ENCODE measurements at regions not wholly inside any gene's neighbourhood (a gene's known extent, or its start where the extent isn't known, plus 50 kb on each side); places are given as distances from the start of the nearest gene placed in this dataset.

DNA sequence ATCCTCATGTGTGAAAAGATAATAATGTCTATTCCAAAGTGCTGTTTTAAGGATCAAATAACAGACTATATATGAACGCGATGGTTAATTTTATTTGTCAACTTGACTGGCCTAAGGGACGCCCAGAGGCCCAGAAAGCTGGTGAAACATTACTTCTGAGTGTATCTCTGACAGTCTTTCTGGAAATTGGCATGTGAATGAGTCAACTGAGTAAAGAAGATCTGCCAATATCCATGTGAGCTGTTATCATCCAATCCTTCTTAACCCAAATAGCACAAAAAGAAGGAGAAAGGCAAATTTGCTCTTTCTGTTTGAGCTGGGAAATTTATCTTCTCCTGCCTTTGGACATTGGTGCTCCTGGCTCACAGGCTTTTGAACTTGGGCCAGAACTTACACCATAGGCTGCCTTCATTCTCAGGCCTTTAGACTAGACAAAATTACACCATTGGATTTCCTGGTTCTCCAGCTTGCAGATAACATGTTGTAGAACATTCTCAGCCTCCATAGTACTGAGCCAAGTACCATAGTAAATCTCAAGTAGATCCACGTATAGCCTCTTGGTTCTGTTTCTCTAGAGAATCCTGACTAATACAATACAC, 114.7 kb upstream of the DOCK10 start:
- H3K4me3 ChIP-seq (ENCODE audit: low read length), result no peak overlapping the region
- no peaks in the 10 kb centered on the region for H3K27me3 Mint-ChIP-seq
- DNase-seq (no peak), ATAC-seq (ENCODE audit: poor library complexity) (no peak)
- no peaks in the 10 kb centered on the region for H3K27me3 ChIP-seq (ENCODE audit: control insufficient read depth in 1 of 2, insufficient read depth in 2 of 2, low read length in 2 of 2)
- no peak overlapping the region for H3K27ac Mint-ChIP-seq
- no peaks in the 10 kb centered on the region for H3K36me3 ChIP-seq (ENCODE audit: insufficient read depth, low read length)
- no peak overlapping the region for H3K27ac ChIP-seq (ENCODE audit: low read depth in 1 of 2, low read length in 2 of 2)
- TF ChIP-seq, protein P1, sequence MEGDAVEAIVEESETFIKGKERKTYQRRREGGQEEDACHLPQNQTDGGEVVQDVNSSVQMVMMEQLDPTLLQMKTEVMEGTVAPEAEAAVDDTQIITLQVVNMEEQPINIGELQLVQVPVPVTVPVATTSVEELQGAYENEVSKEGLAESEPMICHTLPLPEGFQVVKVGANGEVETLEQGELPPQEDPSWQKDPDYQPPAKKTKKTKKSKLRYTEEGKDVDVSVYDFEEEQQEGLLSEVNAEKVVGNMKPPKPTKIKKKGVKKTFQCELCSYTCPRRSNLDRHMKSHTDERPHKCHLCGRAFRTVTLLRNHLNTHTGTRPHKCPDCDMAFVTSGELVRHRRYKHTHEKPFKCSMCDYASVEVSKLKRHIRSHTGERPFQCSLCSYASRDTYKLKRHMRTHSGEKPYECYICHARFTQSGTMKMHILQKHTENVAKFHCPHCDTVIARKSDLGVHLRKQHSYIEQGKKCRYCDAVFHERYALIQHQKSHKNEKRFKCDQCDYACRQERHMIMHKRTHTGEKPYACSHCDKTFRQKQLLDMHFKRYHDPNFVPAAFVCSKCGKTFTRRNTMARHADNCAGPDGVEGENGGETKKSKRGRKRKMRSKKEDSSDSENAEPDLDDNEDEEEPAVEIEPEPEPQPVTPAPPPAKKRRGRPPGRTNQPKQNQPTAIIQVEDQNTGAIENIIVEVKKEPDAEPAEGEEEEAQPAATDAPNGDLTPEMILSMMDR (IDR thresholded peaks at IDR 0.05), result no peak
- no peaks in the 10 kb centered on the region for H3K4me1 Mint-ChIP-seq (ENCODE audit: low read depth)
- no peaks in the 10 kb centered on the region for H3K36me3 Mint-ChIP-seq (ENCODE audit: low read depth)
- intact Hi-C loops (cut with DNase I, micrococcal nuclease), result no loop called here
- no peaks in the 10 kb centered on the region for H3K4me1 ChIP-seq (ENCODE audit: insufficient read depth, low read length)
- CTCF ChIA-PET, result interaction anchor here (0.6 kb wide), 1 partner anchor 49 kb away, joined by 4 read pairs; no protein-coding TSS in a partner anchor
- no peaks in the 10 kb centered on the region for H3K9me3 Mint-ChIP-seq
- no peak overlapping the region for H3K4me3 Mint-ChIP-seq
- POLR2A ChIA-PET, result no interaction called here
- peaks cover 0 to 3% of the 10 kb centered on the region in 2 experiments for H3K9me3 ChIP-seq (ENCODE audit: control insufficient read depth in 1 of 2, insufficient read depth in 1 of 2, low read length in 2 of 2)

DNA sequence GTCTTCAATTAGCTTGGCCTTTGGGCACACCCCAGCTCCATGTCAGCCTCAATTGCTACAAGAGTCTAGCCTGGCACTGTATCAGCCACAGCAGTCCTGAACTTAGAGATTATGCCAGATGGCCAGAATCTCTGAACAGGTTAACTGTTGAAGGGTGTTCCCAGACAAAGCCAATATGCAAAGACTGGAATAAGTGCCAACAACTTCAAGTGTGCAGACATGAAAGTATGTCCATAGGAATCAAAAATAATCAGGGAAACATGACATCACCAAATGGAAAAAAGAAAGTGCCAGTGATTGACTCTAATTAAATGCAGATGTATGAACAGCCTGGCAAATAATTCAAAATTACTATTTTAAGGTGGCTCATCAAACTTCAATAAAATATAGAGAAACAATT, 98.5 kb upstream of the DOCK10 start:
- no peak overlapping the region for H3K27ac Mint-ChIP-seq
- H3K9me3 Mint-ChIP-seq, result peaks cover 5% of the 10 kb centered on the region
- H3K4me1 ChIP-seq (ENCODE audit: insufficient read depth, low read length), result no peaks in the 10 kb centered on the region
- CTCF ChIA-PET, result no interaction called here
- DNase-seq (no peak), ATAC-seq (ENCODE audit: poor library complexity) (no peak)
- H3K4me3 ChIP-seq (ENCODE audit: low read length), result no peak overlapping the region
- intact Hi-C loops (cut with DNase I, micrococcal nuclease), result no loop called here
- peaks cover 0 to 4% of the 10 kb centered on the region in 2 experiments for H3K9me3 ChIP-seq (ENCODE audit: control insufficient read depth in 1 of 2, insufficient read depth in 1 of 2, low read length in 2 of 2)
- H3K36me3 Mint-ChIP-seq (ENCODE audit: low read depth), result no peaks in the 10 kb centered on the region
- POLR2A ChIA-PET, result no interaction called here
- H3K27ac ChIP-seq (ENCODE audit: low read depth in 1 of 2, low read length in 2 of 2), result no peak overlapping the region
- H3K4me1 Mint-ChIP-seq (ENCODE audit: low read depth), result no peaks in the 10 kb centered on the region
- no peaks in the 10 kb centered on the region for H3K27me3 ChIP-seq (ENCODE audit: control insufficient read depth in 1 of 2, insufficient read depth in 2 of 2, low read length in 2 of 2)
- TF ChIP-seq, protein P1 (IDR thresholded peaks at IDR 0.05), result no peak
- no peaks in the 10 kb centered on the region for H3K36me3 ChIP-seq (ENCODE audit: insufficient read depth, low read length)
- H3K27me3 Mint-ChIP-seq, result no peaks in the 10 kb centered on the region
- no peak overlapping the region for H3K4me3 Mint-ChIP-seq

DNA sequence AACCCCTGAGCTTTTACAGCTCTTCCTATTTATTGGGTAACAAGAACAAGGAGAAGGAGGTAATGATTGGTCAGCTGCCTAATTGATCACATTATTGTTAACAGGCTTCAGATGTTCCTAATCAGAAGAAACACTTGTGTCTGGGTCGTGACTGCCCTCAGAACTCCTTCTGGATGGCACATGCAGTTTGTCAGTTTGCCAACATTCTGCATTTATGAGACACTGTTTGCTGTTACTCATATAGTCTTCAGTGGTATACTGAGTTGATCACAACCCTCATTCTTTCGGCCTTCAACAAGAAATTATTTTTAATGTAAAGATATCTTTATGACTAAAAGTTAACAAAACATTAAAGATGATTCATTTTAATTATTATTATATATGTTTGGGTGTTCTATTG, 95.7 kb upstream of the DOCK10 start:
- Histone ChIP-seq H3K4me1 (ENCODE audit: insufficient read depth, low read length) (no peaks in the 10 kb centered on the region), H3K27ac (ENCODE audit: low read depth in 1 of 2, low read length in 2 of 2) (no peak overlapping the region), H3K36me3 (ENCODE audit: insufficient read depth, low read length) (no peaks in the 10 kb centered on the region), H3K9me3 (ENCODE audit: control insufficient read depth in 1 of 2, insufficient read depth in 1 of 2, low read length in 2 of 2) (peaks cover 0 to 4% of the 10 kb centered on the region in 2 experiments), H3K27me3 (ENCODE audit: control insufficient read depth in 1 of 2, insufficient read depth in 2 of 2, low read length in 2 of 2) (no peaks in the 10 kb centered on the region), H3K4me3 (ENCODE audit: low read length) (no peak overlapping the region)
- no peak overlapping the region for H3K27ac Mint-ChIP-seq
- ChIA-PET CTCF (interaction anchor here (0.9 kb wide), 1 partner anchor 439 kb away, joined by 3 read pairs; no protein-coding TSS in a partner anchor), POLR2A (no interaction called here)
- intact Hi-C loops (cut with DNase I, micrococcal nuclease), result no loop called here
- TF ChIP-seq, protein P1 (IDR thresholded peaks at IDR 0.05), result no peak
- ATAC-seq (ENCODE audit: poor library complexity) (no peak), DNase-seq (no peak)
- H3K4me1 Mint-ChIP-seq (ENCODE audit: low read depth), result no peaks in the 10 kb centered on the region
- H3K27me3 Mint-ChIP-seq, result no peaks in the 10 kb centered on the region
- H3K4me3 Mint-ChIP-seq, result no peak overlapping the region
- H3K36me3 Mint-ChIP-seq (ENCODE audit: low read depth), result no peaks in the 10 kb centered on the region
- H3K9me3 Mint-ChIP-seq, result peaks cover 5% of the 10 kb centered on the region
